Heart right ventricle (tissue), 16 donors: ENCODE measurements at regions not wholly inside any gene's neighbourhood (a gene's known extent, or its start where the extent isn't known, plus 50 kb on each side); places are given as distances from the start of the nearest gene placed in this dataset.
"Not testable (repeated sequence)": the region's sequence is repeated elsewhere in the genome, so short reads cannot be mapped to it uniquely, and the experiment has no call there.

Experiments used
- ATAC-seq, 8 donors: fragments of 200-7000 bp; cut with Tn5 transposase; one replicate each; pipeline ENCODE4 v1.9.1; 2020; ENCODE audit warnings: mild to moderate bottlenecking in 8 of 8, moderate library complexity in 8 of 8, moderate number of reproducible peaks in 1 of 8
- DNase-seq, 2 donors: peaks; one replicate each; pipeline ENCODE4 v3.0.0-alpha.2; 2020
- H3K27ac ChIP-seq, 10 donors: fragments of 200-600 bp; sonication (generic) in 2 of 10; one replicate each; pipeline versions ENCODE4 v1.5.0 to v1.8.0; 2020 to 2022; ENCODE audit warnings: mild to moderate bottlenecking in 3 of 10
- H3K27me3 ChIP-seq, 7 donors: fragments of 200-600 bp; one replicate each; pipeline ENCODE4 v1.8.0; 2021 to 2022; ENCODE audit warnings: mild to moderate bottlenecking in 2 of 7
- H3K36me3 ChIP-seq, 9 donors: fragments of 200-600 bp; sonication (generic) in 1 of 9; one replicate each; pipeline versions ENCODE4 v1.5.0 to v1.8.0; 2020 to 2022; ENCODE audit warnings: mild to moderate bottlenecking in 2 of 9
- H3K4me1 ChIP-seq, 9 donors: fragments of 200-600 bp; sonication (generic) in 1 of 9; one replicate each; pipeline versions ENCODE4 v1.5.0 to v1.8.0; 2020 to 2022; ENCODE audit warnings: mild to moderate bottlenecking in 4 of 9
- H3K4me3 ChIP-seq, 10 donors: fragments of 200-600 bp; sonication (generic) in 2 of 10; one replicate each; pipeline versions ENCODE4 v1.5.0 to v1.8.0; 2020 to 2022; ENCODE audit warnings: mild to moderate bottlenecking in 7 of 10, moderate library complexity in 2 of 10
- H3K9me3 ChIP-seq, 11 donors: fragments of 200-600 bp in 10 of 11; sonication (generic) in 2 of 11; one replicate each; pipeline versions ENCODE4 v1.5.0 to v1.8.0; 2013 to 2022; ENCODE audit warnings: mild to moderate bottlenecking in 2 of 11, control low read depth in 1 of 11, moderate library complexity in 1 of 11
- CTCF ChIP-seq, 9 donors: fragments of 200-600 bp; sonication (generic) in 2 of 9; IDR thresholded peaks; one replicate each; pipeline versions ENCODE4 v1.5.0 to v1.8.0; 2021 to 2022; ENCODE audit warnings: antibody characterized with exemption in 9 of 9, mild to moderate bottlenecking in 5 of 9, moderate library complexity in 1 of 9
- WGBS, 2 donors: extraction: QIAGEN DNeasy Blood & Tissue Kit; methylation state at CpG; one replicate each; pipeline ENCODE4 v1.1.7; 2013; ENCODE audit warnings: inconsistent platforms in 1 of 2; 5-methylcytosine and 5-hydroxymethylcytosine counted together
- intact Hi-C, 10 donors: fragments of 100-400 bp; cut with DNase I; formaldehyde crosslinking; loops; one replicate each; pipeline versions ENCODE4 v1.11.1 to v1.14.2; 2022
- donor health status: Arrhythmogenic right ventricular cardiomyopathy.
- donor health status: ischemic (EF 13 %, LVEDD 7.1; RV severe dilation, severe dysfunction).
- donor health status: healthy with polysubstance abuse.
- donor health status: DM: no; HTN: yes; CAD: no.
- donor health status: DM: no; HTN: no; CAD: no.
- donor health status: ischemic (EF 25% LVEDD 6.9; RV normal size, moderate dysfunction).
- donor health status: ischemic (EF 25% LVEDD 5.7; RV mildly dilated, moderate dysfunction).
- donor health status: healthy.
- donor health status: DM: yes; HTN: yes; CAD: no.
- donor health status: Ischemic cardiomyopathy.
- donor health status: ischemic (EF 35%, LVEDD 5.7; RV mildly dilated, moderate dysfunction).
- donor health status: nonischemic (EF 11% LVEDD 7.7; RV severe dilation, severe dysfunction).
- donor health status: DM: yes; HTN: yes; CAD: no.
- donor health status: PGD.
- donor health status: ischemic (EF 29% LVEDD 5.4; RV normal size, mild dysfunction).
- donor health status: nonischemic (EF 23%, LVEDD 6.1; RV moderate dilation, normal function).

- peaks cover 0 to 41% (median 5%) of the 10 kb centered on the region in 11 donors for H3K9me3 ChIP-seq
- H3K4me1 ChIP-seq: no peaks in the 10 kb centered on the region
- no peaks in the 10 kb centered on the region for H3K36me3 ChIP-seq
- no peak overlapping the region for H3K27ac ChIP-seq
- H3K4me3 ChIP-seq: no peak overlapping the region
- DNase-seq (no peak), ATAC-seq (no peak)
- intact Hi-C loops: no loop called here
- TF ChIP-seq CTCF (IDR thresholded peaks at IDR 0.05): no peak
- no peaks in the 10 kb centered on the region for H3K27me3 ChIP-seq
Measured at GRCh38 chr15:95205077-95205476, 973.7 kb downstream of the MCTP2 start.

- ATAC-seq, H3K4me3 ChIP-seq, intact Hi-C loops, H3K27me3 ChIP-seq, DNase-seq, H3K36me3 ChIP-seq, H3K27ac ChIP-seq, H3K4me1 ChIP-seq: not testable (repeated sequence)
- 79 to 92% methylated on average over 3 of the region's 3 CpGs for WGBS, 2 donors
- H3K9me3 ChIP-seq: peaks cover 0 to 34% (median 0%) of the 10 kb centered on the region in 11 donors
Measured at GRCh38 chr15:95205830-95206229, 974.5 kb downstream of the MCTP2 start.

- ATAC-seq: no peak
- Histone ChIP-seq H3K9me3 (peaks cover 0 to 36% (median 9%) of the 10 kb centered on the region in 11 donors), H3K4me3 (no peak overlapping the region), H3K4me1 (no peaks in the 10 kb centered on the region), H3K36me3 (no peaks in the 10 kb centered on the region), H3K27me3 (no peaks in the 10 kb centered on the region), H3K27ac (no peak overlapping the region)
- TF ChIP-seq CTCF (IDR thresholded peaks at IDR 0.05): no peak
- intact Hi-C loops: no loop called here
- WGBS, 2 donors: 87 to 89% methylated on average over 4 of the region's 4 CpGs
- no peak for DNase-seq
Measured at GRCh38 chr15:95208071-95208470, 976.7 kb downstream of the MCTP2 start.

GRCh38 chr15:95208988-95209387 lies 977.6 kb downstream of the MCTP2 start:
- TF ChIP-seq CTCF (IDR thresholded peaks at IDR 0.05): no peak
- Histone ChIP-seq H3K27ac (no peak overlapping the region), H3K9me3 (peaks cover 0 to 42% (median 9%) of the 10 kb centered on the region in 11 donors), H3K4me3 (no peak overlapping the region), H3K36me3 (no peaks in the 10 kb centered on the region), H3K27me3 (no peaks in the 10 kb centered on the region), H3K4me1 (no peaks in the 10 kb centered on the region)
- DNase-seq: no peak
- intact Hi-C loops: no loop called here
- no peak for ATAC-seq

- Histone ChIP-seq H3K4me3 (no peak overlapping the region), H3K36me3 (no peaks in the 10 kb centered on the region), H3K4me1 (no peaks in the 10 kb centered on the region), H3K27ac (no peak overlapping the region), H3K9me3 (peaks cover 0 to 38% (median 9%) of the 10 kb centered on the region in 11 donors), H3K27me3 (no peaks in the 10 kb centered on the region)
- no peak for TF ChIP-seq CTCF (IDR thresholded peaks at IDR 0.05)
- 94 to 97% methylated on average over 1 of the region's 1 CpG for WGBS, 2 donors
- intact Hi-C loops: no loop called here
- no peak for DNase-seq
- ATAC-seq: no peak
Measured at GRCh38 chr15:95210436-95210981, 979.1 kb downstream of the MCTP2 start.
